HuH-7.5 (cell line): ENCODE measurements at regions not wholly inside any gene's neighbourhood (a gene's known extent, or its start where the extent isn't known, plus 50 kb on each side); places are given as distances from the start of the nearest gene placed in this dataset.
"Not testable (repeated sequence)": the region's sequence is repeated elsewhere in the genome, so short reads cannot be mapped to it uniquely, and the experiment has no call there.

Experiments used
- DNase-seq: peaks from one replicate; pipeline ENCODE4 v3.0.0; 2011; ENCODE audit warnings: low spot score

DNA sequence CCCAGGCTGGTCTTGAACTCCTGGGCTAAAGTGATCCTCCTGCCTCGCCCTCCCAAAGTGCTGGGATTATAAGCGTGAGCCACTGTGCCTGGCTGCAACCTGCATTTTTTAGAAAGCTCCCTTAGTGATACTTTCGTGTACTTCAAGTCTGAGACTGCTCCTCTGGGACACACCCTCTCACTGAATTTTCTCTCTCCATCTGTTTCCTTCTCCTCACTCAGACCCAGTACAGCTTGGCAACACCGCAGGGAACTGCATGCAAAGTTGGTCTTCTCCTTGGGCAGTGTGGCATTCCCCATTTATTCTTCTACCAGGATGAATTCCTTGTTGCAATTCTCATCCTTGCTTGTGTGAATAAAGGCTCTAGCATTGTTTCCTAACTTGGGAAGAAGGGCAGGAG lies 175.9 kb downstream of the LPIN1 start:
- DNase-seq: no peak

DNA sequence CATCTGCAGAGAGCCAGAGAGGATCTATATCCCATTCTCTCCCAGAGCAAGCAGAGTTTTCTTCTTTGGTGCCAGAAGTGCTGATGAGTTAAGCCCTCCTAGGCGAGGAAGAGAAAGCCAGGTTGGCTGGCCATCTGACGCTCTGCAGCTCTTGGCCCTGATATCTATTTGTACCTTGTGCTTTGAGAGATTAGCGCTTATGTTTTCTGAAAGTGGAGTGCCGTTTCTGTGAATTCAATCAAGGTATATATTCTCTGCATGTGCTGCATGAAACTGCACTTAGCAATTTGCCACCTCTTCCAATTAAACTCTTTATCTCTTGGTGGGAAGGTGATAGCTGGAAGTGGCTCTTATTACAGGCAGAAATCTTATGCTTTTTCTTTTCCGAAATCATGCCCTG lies 177.5 kb downstream of the LPIN1 start:
- DNase-seq: no peak

DNA sequence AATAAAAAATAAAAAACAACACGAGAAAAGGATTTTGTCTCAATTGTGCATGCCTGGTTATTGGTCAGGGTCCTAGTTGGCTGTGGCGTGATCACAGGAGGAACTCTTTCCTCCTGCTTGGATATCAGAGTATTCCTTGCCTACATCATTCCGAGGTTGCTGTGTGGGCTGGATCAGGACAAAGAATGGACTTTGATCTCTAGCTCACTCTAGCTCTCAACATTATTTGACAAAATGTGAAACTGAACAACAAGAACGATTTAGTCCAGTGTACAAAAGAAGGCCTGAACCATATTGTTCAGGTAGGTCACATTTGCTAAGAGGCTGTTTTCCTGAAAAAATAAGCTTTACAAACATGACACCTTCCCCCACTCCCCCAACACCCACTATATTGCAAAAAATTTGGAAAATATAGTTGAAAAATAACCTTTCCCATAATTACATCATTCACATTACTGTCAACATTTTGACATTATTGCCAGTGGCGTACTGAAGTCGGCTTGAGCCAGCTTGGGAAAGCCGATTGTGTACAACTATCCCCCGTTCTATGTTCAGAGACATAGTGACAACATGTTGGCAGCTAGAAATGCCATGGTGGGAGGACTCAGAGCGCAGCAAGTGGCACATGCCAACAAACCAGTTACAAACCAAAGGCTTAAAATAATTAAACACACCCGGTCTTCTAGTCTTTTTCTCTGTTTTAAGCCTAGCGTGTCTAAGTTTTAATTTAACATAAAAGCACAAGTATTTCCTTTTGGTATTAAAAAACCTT lies 179.0 kb downstream of the LPIN1 start:
- no peak for DNase-seq

DNA sequence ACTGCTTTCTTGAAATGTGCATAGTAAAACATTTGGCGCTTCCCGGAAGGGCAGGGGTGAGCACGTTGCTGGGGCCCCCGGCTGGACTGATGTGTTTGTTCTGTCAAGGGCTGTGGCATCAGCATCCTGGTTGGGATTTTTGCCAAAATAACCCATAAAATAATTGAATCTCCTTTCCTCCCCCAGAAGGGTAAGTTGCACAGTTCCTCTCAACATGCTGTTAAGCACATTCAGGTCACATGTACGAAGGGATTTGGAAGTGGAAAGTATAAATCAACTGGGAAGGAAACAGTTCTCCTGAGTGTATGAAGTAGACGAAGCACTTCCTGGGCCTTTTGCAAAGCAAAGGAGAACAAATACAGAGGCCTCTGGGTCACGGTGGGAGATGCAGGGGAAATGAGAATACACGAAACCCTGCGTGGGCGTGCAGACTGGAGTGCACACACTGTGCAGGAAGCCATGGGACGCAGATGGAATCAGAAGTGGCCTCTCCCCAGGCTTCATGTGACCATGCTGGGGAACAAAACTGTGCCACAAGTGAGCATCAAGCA lies 183.9 kb downstream of the LPIN1 start:
- DNase-seq: no peak

DNA sequence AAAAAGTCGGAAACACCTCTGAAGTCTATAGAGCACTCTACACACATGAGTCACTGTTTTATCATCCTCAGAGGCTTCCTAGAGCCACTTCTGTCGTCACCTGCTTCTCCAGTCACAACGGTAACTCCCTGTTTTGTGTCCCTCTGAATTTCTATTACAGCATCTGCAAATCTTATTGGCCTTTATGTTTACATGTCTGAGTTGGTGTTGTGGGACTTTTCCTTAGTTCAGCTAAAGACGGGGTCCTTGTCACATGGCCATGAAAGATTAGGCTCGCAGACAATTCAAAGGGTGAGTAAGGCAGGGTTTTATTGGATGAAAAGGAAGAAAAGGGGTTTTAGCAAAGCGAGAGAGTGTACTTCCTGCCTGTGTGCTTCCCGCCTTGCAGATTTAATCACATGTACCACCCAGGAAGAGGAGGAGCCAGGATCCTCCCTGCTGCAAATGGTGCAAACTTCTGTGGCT lies 185.6 kb downstream of the LPIN1 start:
- DNase-seq: no peak

DNA sequence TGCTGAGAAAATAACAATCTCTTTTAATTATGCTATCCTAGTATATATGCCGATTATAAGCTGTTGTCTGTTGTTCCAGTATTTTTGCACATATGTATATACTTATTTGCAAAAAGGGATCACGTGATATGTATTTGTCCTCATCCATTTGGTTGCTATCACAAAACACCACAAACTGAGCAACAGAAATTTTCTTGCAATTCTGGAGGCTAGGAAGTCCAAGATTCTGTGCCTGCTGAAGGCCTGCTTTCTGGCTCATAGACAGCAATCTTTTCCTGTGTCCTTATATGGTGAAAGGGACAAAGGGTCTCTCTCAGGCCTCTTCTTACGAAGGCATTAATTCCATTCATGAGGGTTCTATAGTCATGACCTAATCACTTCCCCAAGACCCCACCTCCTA lies 186.5 kb downstream of the LPIN1 start:
- no peak for DNase-seq

DNA sequence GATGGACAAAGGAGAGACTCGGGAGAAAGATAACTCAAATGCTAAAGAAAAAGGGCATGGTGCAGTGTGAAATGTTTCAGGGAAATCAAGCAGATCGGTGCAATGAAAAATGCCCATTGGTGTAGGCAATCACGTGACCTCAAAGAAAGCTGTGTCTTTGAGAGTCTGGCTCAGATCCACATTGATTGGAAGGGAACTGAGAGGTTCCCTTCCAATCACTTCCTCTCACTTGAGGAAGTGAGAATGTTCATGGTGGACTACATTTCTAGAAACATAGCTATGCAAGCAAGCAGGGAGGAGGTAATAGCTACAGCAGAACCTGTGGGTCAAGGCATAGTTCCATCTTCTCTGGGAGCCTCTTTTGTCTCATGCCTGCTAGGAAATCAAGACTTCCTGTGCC lies 187.4 kb downstream of the LPIN1 start:
- no peak for DNase-seq

DNA sequence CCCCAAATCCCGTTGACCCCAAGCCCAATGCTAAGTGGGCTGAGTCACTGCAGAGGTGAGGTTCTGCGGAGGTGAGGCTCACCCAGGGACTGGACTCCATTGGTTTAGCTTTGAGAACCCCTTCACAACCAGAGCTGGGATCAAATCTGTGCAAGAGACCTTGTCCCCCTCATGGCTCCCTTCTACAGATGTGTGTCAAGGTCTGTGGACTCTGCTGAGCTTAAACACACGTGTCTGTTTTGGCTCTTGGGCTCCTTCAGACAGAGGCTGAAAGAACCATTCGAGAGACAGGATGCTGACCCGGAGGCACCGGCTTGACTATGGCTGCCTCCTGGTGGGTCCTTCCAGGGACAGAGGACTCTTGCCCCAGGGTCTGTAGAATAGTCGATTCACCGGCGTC lies 190.3 kb downstream of the LPIN1 start:
- no peak for DNase-seq

DNA sequence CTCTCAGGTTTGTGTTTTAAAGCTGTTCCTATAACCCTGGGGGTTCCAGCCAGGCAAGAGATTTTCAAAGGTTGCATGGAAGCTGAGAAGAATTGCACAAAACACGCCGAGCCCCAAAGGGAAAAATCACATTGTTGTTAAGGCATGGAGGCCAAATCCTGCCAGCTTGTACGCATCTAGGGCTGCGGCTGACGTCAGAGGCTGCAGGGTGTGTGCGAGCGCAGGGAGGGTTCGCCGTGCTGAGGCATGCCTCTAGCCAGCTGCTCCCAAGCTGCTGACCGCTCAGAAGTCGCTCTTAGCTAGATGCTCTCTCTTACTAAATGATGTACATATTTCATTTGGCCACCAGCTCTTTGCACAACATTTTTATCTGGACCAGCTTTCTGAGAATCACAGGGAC lies 191.8 kb downstream of the LPIN1 start:
- no peak for DNase-seq

DNA sequence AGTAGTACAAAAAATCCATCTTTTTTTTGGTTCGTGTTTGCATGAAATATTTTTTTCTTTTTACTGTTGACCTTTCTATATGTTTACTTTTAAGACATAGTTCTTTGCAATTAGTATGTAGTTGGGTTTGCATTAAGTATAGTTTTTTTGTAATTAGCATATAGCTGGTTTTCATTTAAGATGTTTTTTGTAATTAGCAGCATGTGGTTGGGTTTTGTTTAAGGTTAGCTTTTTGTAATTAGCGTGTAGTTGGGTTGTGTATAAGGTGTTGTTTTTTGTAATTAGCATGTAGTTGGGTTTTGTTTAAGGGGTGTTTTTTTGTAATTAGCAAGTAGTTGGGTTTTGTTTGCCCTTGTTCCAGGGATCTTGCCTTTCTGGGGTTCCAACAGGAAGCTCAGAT lies 193.1 kb downstream of the LPIN1 start:
- DNase-seq: no peak

DNA sequence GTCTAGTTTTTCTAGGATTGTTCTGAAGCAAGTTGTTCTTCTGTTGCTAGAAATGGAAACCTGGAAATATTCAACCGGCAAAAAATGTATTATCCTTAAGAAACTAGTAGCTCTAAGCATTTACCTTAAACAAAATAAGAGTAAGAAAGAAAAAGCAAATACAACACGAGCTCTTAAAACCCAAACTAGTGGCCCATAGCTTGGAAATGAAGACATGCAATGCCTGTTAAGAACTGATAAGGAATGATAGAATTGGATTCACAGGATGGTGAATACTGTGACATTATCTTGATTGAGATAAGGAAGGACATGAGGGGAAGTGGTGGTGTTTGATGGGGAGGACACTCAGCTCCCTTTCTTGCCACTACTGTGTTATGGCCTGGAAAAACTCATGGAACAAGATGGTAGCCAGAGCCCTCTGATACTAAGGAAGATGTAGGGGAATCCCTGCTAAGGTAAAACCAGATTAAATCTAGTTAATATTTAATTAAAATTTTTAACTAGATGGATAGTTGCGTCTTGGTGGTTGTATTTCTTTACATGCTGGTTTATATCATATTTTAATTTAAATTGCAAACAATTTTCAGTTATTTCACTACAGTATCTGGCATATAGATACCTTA lies 193.8 kb downstream of the LPIN1 start:
- DNase-seq: no peak

DNA sequence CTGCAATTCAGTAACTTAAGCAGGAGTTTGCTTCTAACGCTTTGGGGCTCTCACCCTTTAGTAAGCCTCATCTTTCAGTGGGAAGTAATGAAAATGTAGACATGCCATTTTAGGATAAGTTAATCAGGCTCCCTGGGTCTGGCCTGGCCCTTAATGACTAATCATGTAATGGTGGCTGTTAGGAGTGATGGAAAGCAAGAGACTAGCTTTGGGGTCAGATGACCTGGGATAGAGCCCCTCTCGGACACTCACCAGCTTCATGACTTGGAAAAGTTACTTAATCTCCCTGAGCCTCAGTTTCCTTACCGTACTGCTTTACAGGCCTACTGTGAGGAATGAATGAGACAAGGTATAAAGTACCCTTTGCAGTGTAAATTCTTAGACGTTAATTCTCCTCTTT lies 194.4 kb downstream of the LPIN1 start:
- DNase-seq: no peak

DNA sequence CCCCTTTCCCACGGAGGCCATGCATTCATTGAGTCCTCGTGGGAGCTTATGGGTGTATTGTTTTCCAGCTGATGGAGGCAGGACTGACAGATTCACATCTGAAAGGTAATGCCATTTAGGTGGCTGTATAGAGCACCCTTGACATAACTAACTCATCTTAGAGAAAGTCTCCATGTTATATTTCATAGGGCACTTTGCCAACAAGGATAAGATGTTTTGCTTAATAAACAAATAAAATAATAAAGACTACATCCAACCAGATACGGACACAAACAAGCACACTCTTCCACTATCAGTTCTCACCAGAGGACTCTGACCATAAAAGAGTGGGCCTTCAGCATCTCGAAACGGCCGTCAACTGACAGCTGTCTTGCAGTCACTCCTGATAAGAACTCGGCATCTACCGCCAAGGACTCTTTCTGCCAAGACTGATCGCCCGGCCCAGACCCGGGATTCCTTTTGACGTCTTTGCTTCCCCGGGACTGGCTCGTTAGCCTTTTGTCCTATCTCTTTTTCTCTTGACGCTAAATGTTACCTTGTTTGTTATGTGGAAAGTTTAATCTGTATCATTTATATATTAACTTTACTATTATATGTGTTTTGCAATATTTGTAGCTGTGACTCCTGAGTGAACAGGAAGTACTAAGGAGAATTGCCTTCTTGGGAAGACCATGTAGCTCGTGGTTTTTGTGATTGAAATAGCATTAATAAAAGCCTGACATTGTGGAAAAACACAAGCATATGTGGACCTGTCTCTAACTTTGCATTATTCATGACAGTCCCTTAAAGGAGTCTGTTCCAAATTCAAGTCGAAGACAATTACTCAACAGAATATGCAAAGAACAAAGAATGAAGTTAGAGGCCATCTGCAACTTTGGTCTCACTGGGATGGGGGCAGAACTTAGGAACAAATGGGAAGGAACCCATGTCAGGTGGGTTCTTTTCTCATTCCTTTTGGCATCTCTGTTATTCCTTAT lies 195.1 kb downstream of the LPIN1 start:
- no peak for DNase-seq

DNA sequence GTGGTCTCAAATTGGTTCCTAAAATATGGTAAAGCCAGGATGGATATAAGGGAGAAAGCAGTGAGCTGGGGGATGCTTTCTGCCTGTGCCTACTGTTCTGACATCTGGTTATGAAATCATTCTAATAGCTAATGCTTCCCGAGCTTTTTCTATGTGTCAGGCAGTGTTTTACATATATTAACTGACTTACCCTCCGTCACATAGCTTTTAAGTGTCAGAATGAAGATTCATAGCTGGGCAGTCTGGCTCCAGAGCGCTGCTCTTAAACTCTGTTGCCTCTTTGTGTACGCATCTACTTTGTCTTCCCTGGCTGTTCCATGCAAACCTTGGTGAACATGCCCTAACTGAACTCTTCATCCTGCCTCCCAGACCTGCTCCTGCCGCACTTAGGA lies 195.7 kb downstream of the LPIN1 start:
- no peak for DNase-seq

DNA sequence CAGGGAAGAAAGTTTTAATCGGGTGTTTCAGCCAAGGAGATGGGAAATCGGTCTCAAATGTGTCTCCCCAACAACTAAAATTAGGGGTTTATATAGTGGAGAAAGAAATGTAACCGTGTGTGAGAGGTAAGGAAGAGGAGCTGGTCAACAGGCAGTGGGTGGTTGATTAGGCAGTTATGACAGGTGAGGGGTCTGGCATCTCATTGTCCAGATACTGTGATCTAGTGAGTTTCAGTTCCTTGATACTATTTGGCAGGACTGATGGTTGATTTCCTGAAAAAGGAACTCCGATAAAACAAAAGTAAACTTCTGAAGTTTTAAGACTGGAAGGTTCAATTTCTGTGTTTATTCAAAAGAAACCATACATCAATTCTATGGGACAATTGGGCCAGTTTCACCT lies 197.9 kb downstream of the LPIN1 start:
- no peak for DNase-seq

DNA sequence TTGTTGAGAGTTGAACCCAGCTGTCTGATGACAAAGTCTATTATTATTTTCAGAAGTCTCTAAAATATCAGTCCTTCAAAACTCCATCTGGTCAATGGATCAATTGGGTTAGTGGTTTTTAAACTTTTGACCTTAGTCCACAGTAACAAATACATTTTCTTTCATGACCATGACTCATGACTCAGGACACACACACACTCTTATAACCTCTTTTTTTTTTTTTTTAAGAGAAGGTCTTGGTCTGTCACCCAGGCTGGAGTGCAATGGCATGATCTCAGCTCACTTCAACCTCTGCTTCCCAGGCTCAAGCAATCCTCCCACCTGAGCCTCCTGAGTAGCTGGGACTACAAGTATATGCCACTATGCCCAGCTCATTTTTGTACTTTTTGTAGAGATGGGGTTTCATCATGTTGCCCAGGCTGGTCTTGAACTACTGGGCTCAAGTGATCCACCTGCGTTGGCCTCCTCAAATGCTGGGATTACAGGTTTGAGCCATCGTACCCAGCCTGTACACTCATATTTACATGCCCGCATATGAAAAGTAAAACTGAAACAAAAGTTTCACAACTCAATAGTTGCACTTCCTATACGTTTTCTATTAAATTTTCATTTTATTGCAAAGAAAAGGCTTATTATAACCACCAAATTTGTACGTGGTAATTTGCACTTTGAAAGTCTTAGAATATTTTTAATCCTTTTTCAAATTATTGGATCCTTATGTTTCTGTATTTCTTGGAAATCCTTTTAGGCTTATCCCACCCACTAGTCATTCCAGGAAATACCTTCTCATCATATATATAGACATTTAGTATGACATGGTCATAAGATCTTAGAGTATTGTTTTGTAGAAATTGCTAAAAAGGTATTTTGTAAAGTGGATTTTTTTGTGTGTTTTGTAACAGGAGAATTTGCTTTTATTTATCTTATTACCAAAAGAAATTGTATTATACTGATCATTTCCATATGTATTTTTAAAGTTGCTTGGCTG lies 199.0 kb downstream of the LPIN1 start:
- no peak for DNase-seq

DNA sequence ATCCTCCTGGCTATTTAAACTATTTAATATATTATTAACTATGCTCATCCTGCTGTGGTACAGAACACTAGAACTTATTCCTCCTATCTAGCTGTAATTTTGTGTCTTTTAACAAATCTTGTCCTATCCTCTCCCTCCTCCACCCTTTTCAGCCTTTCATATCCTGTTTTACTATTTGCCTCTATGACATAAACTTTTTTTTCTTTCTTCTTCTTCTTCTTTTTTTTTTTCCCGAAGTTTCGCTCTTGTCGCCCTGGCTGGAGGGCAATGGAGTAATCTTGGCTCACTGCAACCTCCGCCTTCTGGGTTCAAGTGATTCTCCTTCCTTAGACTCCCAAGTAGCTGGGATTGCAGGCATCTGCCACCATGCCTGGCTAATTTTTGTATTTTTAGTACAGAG lies 201.5 kb downstream of the LPIN1 start:
- no peak for DNase-seq

DNA sequence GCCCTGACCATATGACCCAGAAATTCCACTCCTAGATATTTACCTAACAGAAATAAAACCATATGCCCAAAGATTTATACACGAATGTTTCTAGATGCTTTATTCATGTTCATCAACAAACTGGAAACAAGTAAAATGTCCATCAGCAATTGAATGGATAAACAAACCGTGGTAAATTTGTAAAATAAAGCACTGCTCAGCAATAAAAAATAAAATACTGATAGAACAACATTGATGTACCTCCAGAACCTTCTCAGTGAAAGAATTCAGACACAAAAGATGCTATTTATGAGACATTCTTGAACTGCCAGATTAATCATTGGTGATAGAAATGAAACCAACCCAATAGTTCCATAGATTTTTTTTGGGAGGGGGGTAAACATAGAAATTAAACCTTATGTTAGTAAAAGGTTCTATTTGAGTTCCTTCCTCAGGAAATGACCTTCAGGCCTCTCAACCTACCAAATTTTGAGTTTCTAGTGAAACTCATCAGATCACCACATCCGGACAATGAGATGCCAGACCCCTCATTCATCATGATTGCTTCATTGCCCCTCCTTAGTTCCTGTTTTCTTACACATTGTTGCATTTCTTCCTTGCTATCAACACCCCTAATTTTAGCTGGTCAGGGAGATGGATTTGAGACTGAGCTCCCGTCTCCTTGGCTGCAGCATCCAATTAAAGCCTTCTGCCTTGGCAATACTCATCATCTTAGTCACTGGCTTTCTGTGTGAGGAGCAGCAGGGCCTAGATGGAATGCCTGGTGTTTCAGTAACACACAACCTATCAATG lies 203.5 kb downstream of the LPIN1 start:
- DNase-seq: no peak

DNA sequence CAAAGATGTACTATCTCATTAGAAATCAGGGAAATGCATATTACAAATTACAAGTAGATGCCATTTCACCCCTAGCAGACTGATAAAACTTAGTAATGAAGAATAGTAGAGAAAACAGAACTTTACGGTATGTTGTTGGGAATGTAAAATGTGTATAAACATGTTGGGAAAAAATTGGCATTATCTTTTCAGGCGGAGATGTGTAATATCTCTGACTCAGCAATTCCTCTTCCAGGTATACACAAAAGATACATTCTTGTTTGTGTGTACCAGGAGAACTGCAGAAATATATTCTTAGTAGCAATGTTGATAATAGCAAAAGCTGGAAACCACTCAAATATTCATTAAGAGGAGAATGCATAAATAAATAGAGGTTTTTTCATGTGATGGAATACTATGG lies 204.5 kb downstream of the LPIN1 start:
- DNase-seq: no peak

DNA sequence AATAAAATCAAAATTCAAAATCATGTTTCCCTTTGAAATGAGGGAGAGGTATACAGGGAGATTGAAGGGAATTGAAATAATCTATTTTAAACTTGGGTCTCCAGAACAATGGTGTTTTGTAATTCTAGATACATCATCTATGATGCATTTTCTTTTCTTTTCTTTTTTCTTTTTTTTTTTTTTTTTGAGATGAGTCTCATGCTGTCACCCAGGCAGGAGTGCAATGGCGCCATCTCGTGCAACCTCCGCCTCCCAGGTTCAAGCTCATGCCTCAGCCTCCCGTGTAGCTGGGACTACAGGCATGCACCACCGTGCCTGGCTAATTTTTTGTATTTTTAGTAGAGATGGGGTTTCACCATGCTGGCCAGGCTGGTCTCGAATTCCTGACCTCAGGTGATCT lies 205.1 kb downstream of the LPIN1 start:
- not testable (repeated sequence) for DNase-seq
